HUES6 (cell line): ENCODE measurements at regions not wholly inside any gene's neighbourhood (a gene's known extent, or its start where the extent isn't known, plus 50 kb on each side); places are given as distances from the start of the nearest gene placed in this dataset.

Source experiments
- H3K27ac ChIP-seq: 2 replicates; pipeline ENCODE4 v1.7.0; 2013; ENCODE audit warnings: low read depth, mild to moderate bottlenecking, low read length, inconsistent platforms
- H3K27me3 ChIP-seq: 2 replicates; pipeline ENCODE4 v1.6.1; 2013; ENCODE audit warnings: low read length; ENCODE audit not compliant: control insufficient read depth, insufficient read depth
- H3K36me3 ChIP-seq: 2 replicates; pipeline ENCODE4 v1.6.1; 2013; ENCODE audit warnings: low read length; ENCODE audit not compliant: control insufficient read depth, insufficient read depth
- H3K4me1 ChIP-seq: 2 replicates; pipeline ENCODE4 v1.6.1; 2013; ENCODE audit warnings: low read length; ENCODE audit not compliant: control insufficient read depth, insufficient read depth
- H3K4me3 ChIP-seq: 2 replicates; pipeline ENCODE4 v1.5.1; 2013; ENCODE audit warnings: low read depth, low read length
- H3K9ac ChIP-seq: one replicate; pipeline ENCODE4 v1.6.1; 2013; ENCODE audit warnings: mild to moderate bottlenecking, low read length
- H3K9me3 ChIP-seq: 2 replicates; pipeline ENCODE4 v1.6.1; 2013; ENCODE audit warnings: low read depth, low read length; ENCODE audit not compliant: control insufficient read depth, insufficient read depth

DNA sequence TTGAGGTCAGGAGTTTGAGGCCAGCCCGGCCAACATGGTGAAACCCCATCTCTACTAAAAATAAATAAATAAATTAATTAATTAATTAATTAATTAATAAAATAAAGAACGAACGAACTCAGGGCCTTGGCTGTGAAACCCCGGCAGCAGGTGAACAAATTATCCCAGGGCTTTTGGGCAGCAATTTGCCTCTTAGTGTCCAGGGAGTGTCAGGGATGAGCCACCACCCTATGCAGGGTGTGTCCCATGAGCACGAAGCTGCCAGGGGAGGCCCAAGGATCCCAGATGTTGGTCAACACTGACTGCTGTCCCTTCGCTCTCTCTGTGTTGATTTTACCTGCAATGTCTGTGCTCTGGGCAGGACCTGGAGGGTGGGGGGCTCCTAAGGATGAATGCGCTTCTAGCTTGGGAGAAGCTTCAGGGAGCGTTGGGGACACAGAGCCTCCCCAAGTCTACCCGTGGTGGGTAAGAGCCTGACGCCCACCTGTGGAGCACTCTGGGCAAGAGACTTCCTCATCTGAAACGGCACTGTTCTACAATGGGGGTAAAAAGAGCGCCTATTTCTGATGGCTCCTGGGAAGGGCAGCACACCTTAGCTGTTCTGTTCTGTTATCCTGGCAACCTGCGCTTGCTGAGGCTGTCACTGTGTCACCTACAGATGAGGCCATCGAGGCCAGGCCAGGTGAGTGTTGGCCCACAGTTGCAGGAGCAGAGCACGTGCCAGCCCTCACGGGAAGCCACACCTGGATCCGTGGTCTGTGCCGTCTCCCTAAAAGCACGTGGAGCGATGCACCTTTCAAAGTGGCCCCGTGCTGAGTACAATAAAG is 125.5 kb upstream of the CDH4 start:
- no peak overlapping the region for H3K27ac ChIP-seq

DNA sequence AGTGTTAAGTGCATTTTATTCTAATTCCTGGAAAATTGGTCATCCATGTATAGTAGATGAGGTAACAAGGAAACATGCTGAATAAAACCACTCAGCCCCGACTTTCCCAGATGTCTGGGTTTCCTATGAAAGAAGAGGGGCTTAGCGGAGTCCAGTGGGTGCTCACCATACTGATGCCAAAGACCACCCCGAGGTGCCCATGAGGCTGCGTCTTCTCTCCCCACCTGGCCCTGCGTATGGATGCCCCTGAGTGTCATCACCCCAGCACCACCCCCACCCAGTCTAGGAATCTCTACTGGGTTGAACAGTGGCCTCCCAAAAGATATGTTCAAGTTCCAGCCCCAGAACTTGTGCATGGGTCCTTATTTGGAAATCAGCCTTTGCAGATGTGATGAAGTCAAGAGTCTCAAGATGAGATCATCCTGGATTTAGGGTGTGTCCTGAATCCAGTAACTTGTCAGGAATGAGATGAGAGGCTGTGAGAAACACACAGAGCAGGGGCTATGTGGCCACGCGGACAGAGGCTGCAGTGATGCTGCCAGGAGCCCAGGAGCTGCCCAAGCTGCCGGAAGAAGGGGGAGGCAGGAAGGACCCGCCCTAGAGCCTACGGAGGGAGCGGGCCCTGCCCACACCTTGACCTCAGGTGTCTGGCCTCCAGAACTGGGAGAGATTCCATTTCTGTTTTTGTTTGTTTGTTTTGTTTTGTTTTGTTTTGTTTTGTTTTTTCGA is 124.6 kb upstream of the CDH4 start:
- Histone ChIP-seq H3K27ac (no peak overlapping the region), H3K27me3 (peaks cover 36% of the 10 kb centered on the region), H3K9ac (no peak overlapping the region)

More for the DNA sequence above, 125.5 kb upstream of the CDH4 start:
- no peaks in the 10 kb centered on the region for H3K9me3 ChIP-seq
- no peaks in the 10 kb centered on the region for H3K4me1 ChIP-seq
- H3K9ac ChIP-seq: no peak overlapping the region
- H3K27me3 ChIP-seq: peaks cover 35% of the 10 kb centered on the region
- no peak overlapping the region for H3K4me3 ChIP-seq
- H3K36me3 ChIP-seq: no peaks in the 10 kb centered on the region

DNA sequence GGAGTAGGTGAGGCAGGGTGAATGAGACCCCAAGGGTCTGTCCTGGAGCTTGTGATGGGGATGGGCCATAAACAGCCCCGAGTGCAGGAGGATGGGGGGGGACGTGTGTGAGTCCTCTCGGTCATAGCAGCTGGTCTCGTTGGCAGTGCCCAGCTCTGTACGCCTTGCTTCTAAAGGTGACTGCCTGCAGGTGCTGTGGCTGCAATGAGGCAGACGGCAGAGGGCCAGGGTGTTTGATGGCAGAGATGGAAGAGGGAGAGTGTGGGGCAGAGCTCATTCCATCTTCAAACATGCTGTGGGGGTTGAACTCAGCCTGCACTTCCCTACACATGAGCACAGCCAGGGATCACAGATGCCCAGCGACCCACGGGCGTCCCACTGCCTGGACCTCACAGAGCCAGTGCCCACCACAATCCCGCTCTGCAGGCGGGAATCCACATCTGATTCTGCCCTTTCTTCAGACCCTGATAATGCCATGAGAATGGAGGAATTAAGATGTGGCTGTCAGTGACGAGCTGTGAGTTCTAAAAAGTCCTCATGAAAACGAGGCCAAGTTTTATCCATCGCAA is 123.3 kb upstream of the CDH4 start:
- no peak overlapping the region for H3K9ac ChIP-seq
- peaks cover 49% of the 10 kb centered on the region for H3K27me3 ChIP-seq
- no peaks in the 10 kb centered on the region for H3K4me1 ChIP-seq
- H3K4me3 ChIP-seq: no peak overlapping the region
- H3K36me3 ChIP-seq: no peaks in the 10 kb centered on the region
- H3K9me3 ChIP-seq: no peaks in the 10 kb centered on the region
- H3K27ac ChIP-seq: no peak overlapping the region

More for the DNA sequence above, 124.6 kb upstream of the CDH4 start:
- no peaks in the 10 kb centered on the region for H3K36me3 ChIP-seq
- no peaks in the 10 kb centered on the region for H3K4me1 ChIP-seq
- H3K4me3 ChIP-seq: no peak overlapping the region
- H3K9me3 ChIP-seq: no peaks in the 10 kb centered on the region

DNA sequence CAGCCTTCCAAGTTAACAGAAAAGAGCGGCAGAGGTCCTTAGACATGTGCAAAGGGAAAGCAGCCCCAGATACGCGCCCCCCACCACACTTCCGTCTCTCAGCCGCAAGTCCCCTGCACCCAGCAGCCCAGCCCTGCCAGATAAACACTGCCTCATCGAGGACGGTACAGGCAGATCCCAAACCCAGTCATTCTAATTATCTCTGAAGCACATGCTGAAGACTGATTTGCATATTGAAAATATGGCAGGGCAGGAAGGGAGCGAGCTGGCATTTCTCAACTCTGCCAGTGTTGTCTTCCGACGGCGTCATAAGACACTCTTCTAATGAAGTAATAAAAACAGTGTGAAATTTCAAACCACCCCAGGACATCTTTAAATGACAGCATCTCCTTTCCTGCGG is 122.8 kb upstream of the CDH4 start:
- Histone ChIP-seq H3K9me3 (no peaks in the 10 kb centered on the region), H3K9ac (no peak overlapping the region), H3K36me3 (no peaks in the 10 kb centered on the region), H3K4me3 (no peak overlapping the region), H3K4me1 (no peaks in the 10 kb centered on the region), H3K27me3 (peaks cover 54% of the 10 kb centered on the region), H3K27ac (no peak overlapping the region)

DNA sequence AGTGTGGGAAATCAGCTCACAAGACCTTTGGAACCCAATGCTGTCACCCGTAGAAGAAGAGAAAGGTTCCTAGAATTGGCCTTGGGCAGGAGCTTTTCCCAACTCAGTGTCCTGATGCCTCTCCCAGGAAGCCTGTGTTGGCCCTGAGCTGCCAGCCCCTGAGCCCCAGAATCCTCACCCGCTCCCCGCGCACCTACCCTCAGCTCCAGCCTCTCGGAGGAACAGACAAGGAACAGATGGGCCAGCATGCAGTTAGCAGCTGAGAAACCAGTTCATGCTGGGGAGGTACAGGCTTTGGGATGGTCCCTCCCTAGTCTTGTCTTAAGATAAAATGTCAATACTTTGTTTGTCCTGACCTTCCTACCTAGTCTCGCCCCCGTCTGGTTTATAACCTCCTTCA is 121.9 kb upstream of the CDH4 start:
- H3K4me3 ChIP-seq: no peak overlapping the region
- H3K4me1 ChIP-seq: no peaks in the 10 kb centered on the region
- H3K36me3 ChIP-seq: no peaks in the 10 kb centered on the region
- H3K27me3 ChIP-seq: peaks cover 61% of the 10 kb centered on the region
- no peaks in the 10 kb centered on the region for H3K9me3 ChIP-seq
- no peak overlapping the region for H3K27ac ChIP-seq
- no peak overlapping the region for H3K9ac ChIP-seq

DNA sequence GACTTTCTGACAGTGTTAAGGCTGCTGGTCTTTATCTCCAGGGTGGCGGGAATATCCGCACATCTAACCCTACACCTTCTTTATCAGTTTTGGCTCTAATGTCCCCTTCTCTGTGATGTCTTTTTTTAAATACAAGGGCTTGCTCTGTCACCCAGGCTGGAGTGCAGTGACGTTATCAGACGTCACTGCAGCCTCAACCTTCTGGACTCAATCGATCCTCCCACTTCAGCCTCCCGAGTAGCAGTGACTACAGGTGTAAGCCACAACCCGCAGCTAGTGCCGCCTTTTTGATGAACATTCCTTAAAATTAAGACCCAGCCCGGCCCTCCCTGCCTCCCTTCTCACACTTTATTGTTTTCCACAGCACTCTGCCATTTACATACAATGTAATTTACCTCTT is 120.1 kb upstream of the CDH4 start:
- Histone ChIP-seq H3K36me3 (no peaks in the 10 kb centered on the region), H3K4me1 (no peaks in the 10 kb centered on the region), H3K27me3 (peaks cover 71% of the 10 kb centered on the region), H3K9me3 (no peaks in the 10 kb centered on the region), H3K27ac (no peak overlapping the region), H3K9ac (no peak overlapping the region), H3K4me3 (no peak overlapping the region)

DNA sequence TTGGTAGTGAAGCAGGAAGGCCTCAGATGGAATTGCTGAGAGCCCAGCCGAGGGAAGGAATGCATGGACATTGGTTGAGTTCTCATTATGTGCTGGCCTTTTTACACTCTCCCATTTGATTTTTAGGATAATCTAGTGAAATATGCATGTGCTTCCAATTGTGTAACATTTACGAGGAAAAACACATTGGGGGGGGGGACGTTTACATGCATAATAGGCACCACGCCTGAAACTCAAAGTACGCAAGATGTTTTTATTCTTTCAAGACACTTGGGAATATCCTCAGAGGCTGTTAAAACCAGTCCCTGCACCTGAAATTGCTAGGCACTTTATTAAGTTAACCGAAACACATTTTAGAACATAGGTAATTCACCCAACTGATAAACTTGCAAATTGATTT is 118.5 kb upstream of the CDH4 start:
- H3K27ac ChIP-seq: no peak overlapping the region
- H3K36me3 ChIP-seq: no peaks in the 10 kb centered on the region
- peaks cover 82% of the 10 kb centered on the region for H3K27me3 ChIP-seq
- H3K9ac ChIP-seq: no peak overlapping the region
- H3K4me3 ChIP-seq: no peak overlapping the region
- no peaks in the 10 kb centered on the region for H3K9me3 ChIP-seq
- H3K4me1 ChIP-seq: no peaks in the 10 kb centered on the region

DNA sequence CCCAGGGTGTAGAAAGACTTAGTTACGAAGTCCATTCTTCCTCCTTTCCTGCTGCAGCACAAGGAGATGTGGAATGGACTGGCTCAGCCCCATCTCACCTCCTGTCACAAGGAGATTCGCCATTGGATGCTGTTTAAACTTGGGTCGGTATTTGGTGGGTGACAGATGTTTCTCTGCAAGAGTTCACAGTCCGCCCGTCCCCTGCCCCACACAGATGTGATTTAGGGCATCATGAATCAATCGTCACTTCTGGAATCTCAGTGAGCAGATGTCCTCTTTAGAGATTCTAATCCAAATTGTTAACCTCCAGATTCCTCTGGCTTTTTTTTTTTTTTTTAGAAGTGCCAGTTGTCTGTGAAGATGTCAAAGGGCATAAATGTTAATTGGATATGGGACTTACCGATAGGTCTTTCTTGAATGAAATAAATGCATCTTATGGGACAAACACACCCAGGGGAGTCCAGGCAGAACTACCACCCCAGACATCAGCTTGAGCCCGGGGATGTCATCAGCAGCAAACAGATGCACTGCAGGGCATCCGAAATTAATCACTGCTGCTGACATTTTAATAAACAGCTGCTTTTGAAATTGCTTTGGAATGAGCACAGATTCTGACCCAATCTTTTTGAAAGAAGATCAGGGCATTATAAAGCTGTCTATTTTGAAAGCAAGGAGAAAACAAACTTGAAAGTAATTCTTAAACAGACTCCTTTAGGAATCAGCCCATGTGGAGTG is 117.6 kb upstream of the CDH4 start:
- no peaks in the 10 kb centered on the region for H3K36me3 ChIP-seq
- H3K27ac ChIP-seq: no peak overlapping the region
- H3K27me3 ChIP-seq: peaks cover 87% of the 10 kb centered on the region
- H3K9me3 ChIP-seq: no peaks in the 10 kb centered on the region
- H3K4me1 ChIP-seq: no peaks in the 10 kb centered on the region
- H3K4me3 ChIP-seq: no peak overlapping the region
- no peak overlapping the region for H3K9ac ChIP-seq

DNA sequence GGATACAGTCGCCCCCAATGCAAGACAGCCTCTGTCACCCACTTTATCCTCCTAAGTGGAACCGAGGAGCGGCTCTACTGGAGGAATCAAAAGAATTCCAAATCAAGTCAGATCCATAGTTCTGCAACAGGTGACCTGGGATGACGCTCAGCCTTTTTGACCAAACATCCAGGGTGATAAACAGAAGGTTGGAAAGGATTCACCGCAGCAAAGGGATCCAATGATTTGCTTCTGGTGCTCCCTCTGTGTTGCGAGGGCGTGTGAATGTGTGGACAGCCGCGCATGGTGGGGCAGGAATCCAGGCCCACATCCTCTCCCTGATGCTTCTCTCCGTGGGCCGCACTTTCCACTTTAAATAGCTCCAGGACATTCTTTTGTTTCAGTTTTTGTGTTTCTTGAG is 116.8 kb upstream of the CDH4 start:
- Histone ChIP-seq H3K27me3 (peaks cover 87% of the 10 kb centered on the region), H3K9me3 (no peaks in the 10 kb centered on the region), H3K4me3 (no peak overlapping the region), H3K36me3 (no peaks in the 10 kb centered on the region), H3K4me1 (no peaks in the 10 kb centered on the region), H3K9ac (no peak overlapping the region), H3K27ac (no peak overlapping the region)

DNA sequence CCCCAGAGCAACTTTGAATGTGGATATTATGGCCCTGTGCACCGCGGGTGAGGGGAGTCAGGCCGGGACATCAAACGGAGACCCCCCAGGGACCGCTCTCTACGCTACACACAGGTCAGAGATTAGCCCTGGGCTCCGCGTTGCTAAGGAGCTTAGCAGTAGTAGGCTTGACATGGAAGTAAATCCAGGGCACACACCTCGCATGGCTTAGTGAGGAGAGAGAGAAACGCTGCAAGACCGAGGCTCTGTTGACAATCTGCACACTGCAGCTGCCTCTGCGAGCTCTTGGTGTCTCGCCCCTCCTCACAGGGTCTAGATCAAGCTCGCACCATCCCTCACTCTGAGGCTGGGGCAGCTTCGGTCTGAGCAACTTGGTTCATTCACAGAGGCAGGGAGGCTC is 116.1 kb upstream of the CDH4 start:
- Histone ChIP-seq H3K27ac (no peak overlapping the region), H3K36me3 (no peaks in the 10 kb centered on the region), H3K27me3 (peaks cover 84% of the 10 kb centered on the region), H3K9me3 (no peaks in the 10 kb centered on the region), H3K4me3 (no peak overlapping the region), H3K4me1 (no peaks in the 10 kb centered on the region), H3K9ac (no peak overlapping the region)
